Naive B cell (primary cell): ENCODE measurements at regions not wholly inside any gene's neighbourhood (a gene's known extent, or its start where the extent isn't known, plus 50 kb on each side); places are given as distances from the start of the nearest gene placed in this dataset.
A peak's percentile ranks its signal among the peaks of the same experiment; 100 is the strongest.

ENCODE experiments used
- ATAC-seq, 2 donors: fragments of 150-1000 bp; cut with Tn5 transposase; 2 replicates each; pipeline ENCODE4 v1.10.0; 2021; ENCODE audit warnings: low read depth in 2 of 2, mild to moderate bottlenecking in 2 of 2, moderate library complexity in 2 of 2
- DNase-seq: peaks from one replicate; pipeline ENCODE4 v3.0.0; 2022
- H3K27ac Mint-ChIP-seq, 6 donors: one replicate each; pipeline ENCODE4 v1.8.0; 2020 to 2022; ENCODE audit warnings: mild to moderate bottlenecking in 6 of 6, mixed read lengths in 6 of 6, moderate library complexity in 5 of 6, inconsistent platforms in 2 of 6
- H3K27me3 Mint-ChIP-seq, 3 donors: one replicate each; pipeline ENCODE4 v1.8.0; 2021 to 2022; ENCODE audit warnings: mixed read lengths in 3 of 3, mild to moderate bottlenecking in 1 of 3
- H3K36me3 Mint-ChIP-seq, 2 donors: one replicate each; pipeline ENCODE4 v1.8.0; 2020 to 2022; ENCODE audit warnings: mixed read lengths in 2 of 2, inconsistent platforms in 1 of 2, mild to moderate bottlenecking in 1 of 2
- H3K4me1 Mint-ChIP-seq, 3 donors: one replicate each; pipeline ENCODE4 v1.8.0; 2020 to 2022; ENCODE audit warnings: mixed read lengths in 3 of 3, inconsistent platforms in 1 of 3, mild to moderate bottlenecking in 1 of 3, moderate library complexity in 1 of 3
- H3K4me3 Mint-ChIP-seq, 8 donors: one replicate each; pipeline ENCODE4 v1.8.0; 2020 to 2022; ENCODE audit warnings: mild to moderate bottlenecking in 8 of 8, mixed read lengths in 8 of 8, moderate library complexity in 8 of 8, inconsistent platforms in 2 of 8
- H3K9me3 Mint-ChIP-seq, 7 donors: one replicate each; pipeline ENCODE4 v1.8.0; 2020 to 2022; ENCODE audit warnings: mixed read lengths in 7 of 7, mild to moderate bottlenecking in 5 of 7, inconsistent platforms in 2 of 7, moderate library complexity in 1 of 7

- H3K27me3 Mint-ChIP-seq, result no peaks in the 10 kb centered on the region
- no peak overlapping the region for H3K4me3 Mint-ChIP-seq
- no peak for DNase-seq
- H3K27ac Mint-ChIP-seq, result no peak overlapping the region
- no peaks in the 10 kb centered on the region for H3K4me1 Mint-ChIP-seq
- ATAC-seq, result no peak
- H3K9me3 Mint-ChIP-seq, result peaks cover 0 to 11% (median 3%) of the 10 kb centered on the region in 7 donors
- H3K36me3 Mint-ChIP-seq, result no peaks in the 10 kb centered on the region
These were observed 162.0 kb upstream of the SOX11 start for GRCh38 chr2:5530011-5530696.

- Mint-ChIP-seq H3K4me1 (no peaks in the 10 kb centered on the region), H3K4me3 (no peak overlapping the region), H3K36me3 (no peaks in the 10 kb centered on the region), H3K27ac (no peak overlapping the region), H3K27me3 (peaks cover 0 to 4% (median 0%) of the 10 kb centered on the region in 3 donors), H3K9me3 (peaks cover 0 to 11% (median 6%) of the 10 kb centered on the region in 7 donors)
- DNase-seq, result no peak
- no peak for ATAC-seq
These were observed 156.9 kb upstream of the SOX11 start for GRCh38 chr2:5535301-5535700.

GRCh38 chr2:5537180-5537688 lies 154.9 kb upstream of the SOX11 start:
- H3K4me3 Mint-ChIP-seq, result no peak overlapping the region
- DNase-seq, result no peak
- H3K27me3 Mint-ChIP-seq, result peaks cover 0 to 4% (median 0%) of the 10 kb centered on the region in 3 donors
- H3K27ac Mint-ChIP-seq, result no peak overlapping the region
- H3K36me3 Mint-ChIP-seq, result no peaks in the 10 kb centered on the region
- H3K9me3 Mint-ChIP-seq, result peaks cover 2 to 12% (median 3%) of the 10 kb centered on the region in 7 donors
- ATAC-seq, result no peak
- no peaks in the 10 kb centered on the region for H3K4me1 Mint-ChIP-seq

DNA sequence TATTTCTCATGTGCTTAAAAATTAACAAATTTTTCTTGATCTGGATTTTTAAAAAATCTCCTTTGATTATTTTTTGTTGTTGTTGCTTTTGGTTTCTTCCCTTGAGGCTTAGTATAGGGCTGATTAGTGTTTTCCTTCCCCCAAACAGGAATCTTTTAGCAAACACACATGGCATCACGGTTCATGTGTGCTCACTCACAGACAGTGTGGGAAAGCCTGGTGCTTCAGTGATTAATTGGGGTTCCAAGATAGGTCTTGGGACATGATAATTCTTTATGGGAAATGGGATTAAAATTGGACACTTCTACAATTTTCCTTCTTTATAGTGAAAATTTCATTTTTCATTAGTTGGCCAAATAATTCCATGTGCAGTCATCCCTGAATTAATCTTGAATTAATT lies 153.9 kb upstream of the SOX11 start:
- no peak for ATAC-seq
- Mint-ChIP-seq H3K27me3 (peaks cover 0 to 4% (median 0%) of the 10 kb centered on the region in 3 donors), H3K4me3 (no peak overlapping the region), H3K4me1 (no peaks in the 10 kb centered on the region), H3K9me3 (peaks cover 2 to 23% (median 6%) of the 10 kb centered on the region in 7 donors), H3K27ac (no peak overlapping the region), H3K36me3 (no peaks in the 10 kb centered on the region)
- DNase-seq, result no peak

DNA sequence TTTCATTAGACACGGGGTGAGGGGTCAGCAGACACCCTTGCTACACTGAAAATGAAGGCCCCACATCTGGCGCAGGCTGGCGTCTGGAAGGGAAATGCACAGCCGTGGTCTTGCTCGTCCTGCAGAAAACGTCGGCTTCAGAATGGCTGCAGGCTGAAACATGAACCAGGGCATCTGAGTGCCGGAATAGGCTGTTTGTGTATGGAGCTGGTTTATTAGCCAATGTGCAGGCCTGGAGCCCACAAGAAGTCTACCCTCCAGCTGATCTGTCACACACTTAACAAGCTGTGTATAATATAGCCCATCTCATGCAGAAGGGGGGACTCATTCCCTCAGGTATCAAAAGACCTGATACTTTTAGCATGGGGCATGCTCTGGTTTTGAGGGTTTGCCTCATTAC lies 153.4 kb upstream of the SOX11 start:
- H3K36me3 Mint-ChIP-seq, result no peaks in the 10 kb centered on the region
- ATAC-seq, result no peak
- no peaks in the 10 kb centered on the region for H3K4me1 Mint-ChIP-seq
- H3K27ac Mint-ChIP-seq, result no peak overlapping the region
- no peak overlapping the region for H3K4me3 Mint-ChIP-seq
- DNase-seq, result no peak
- H3K9me3 Mint-ChIP-seq, result peaks cover 6 to 28% (median 7%) of the 10 kb centered on the region in 7 donors
- H3K27me3 Mint-ChIP-seq, result peaks cover 0 to 4% (median 0%) of the 10 kb centered on the region in 3 donors

DNA sequence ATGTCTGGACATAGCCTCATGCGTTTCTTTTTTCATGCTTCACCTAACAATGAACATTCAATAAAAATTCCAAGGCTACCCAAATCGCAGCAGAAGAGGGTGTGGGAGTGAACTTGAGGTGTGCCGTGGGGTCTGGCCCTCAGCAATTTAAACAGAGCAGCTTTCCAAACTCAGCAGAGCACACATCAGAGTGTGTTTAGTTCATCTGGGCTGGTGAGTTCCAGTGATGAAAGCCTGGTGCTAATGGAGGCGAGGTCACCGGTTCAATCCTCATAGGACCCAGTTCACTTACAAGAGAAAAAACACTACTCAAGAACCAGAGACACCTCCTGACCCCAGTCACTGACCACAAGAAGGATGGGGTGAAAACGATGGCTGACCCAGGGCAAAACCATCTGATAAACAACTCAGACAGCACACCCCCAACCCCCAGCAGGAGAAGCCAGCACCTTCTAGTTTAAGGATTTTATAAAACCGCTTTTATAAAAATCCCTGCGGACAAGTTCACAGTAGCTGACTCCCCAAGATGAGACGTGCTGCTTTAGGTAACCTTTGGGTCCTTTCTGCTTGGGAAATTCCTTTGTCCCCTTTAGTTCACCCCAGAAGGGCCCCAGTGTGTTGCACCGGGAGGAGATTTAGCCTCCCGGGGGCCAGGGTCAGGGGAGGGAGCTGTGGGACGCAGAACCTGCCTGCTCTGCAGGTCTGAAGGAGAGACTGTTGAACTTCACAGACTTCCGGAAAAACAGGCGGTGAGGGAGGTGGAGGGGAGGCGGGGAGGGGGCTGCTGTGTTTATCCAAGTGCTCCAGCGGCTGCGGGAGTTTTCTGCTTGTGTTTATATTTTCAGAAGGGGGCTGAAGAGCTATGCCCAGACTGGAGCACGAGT lies 152.7 kb upstream of the SOX11 start:
- no peak for DNase-seq
- Mint-ChIP-seq H3K27ac (peak overlapping the region in 1 of 6 donors; percentile 42), H3K27me3 (peaks cover 0 to 4% (median 0%) of the 10 kb centered on the region in 3 donors), H3K36me3 (no peaks in the 10 kb centered on the region), H3K4me3 (no peak overlapping the region), H3K4me1 (no peaks in the 10 kb centered on the region), H3K9me3 (peaks cover 6 to 34% (median 9%) of the 10 kb centered on the region in 7 donors)
- no peak for ATAC-seq

DNA sequence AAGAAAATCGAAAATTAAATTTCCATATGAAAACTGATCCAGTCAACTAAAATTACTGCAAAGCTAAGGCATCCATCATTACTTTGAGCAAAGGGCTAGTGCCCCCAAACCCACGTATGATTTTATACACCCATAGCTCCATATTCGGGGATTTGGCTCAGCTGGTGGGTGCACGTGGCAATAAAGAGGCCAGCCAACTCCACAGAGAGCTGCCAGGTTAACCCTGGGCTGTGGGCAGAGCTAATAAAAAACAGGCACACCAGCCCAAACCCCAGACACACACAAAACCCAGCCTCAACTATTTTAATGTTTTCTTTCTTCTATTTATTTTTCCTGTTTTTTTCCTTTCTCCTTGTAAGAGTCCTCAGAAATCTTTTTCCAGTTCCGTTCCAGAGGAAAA lies 151.3 kb upstream of the SOX11 start:
- no peaks in the 10 kb centered on the region for H3K4me1 Mint-ChIP-seq
- no peak for ATAC-seq
- H3K27ac Mint-ChIP-seq, result no peak overlapping the region

DNA sequence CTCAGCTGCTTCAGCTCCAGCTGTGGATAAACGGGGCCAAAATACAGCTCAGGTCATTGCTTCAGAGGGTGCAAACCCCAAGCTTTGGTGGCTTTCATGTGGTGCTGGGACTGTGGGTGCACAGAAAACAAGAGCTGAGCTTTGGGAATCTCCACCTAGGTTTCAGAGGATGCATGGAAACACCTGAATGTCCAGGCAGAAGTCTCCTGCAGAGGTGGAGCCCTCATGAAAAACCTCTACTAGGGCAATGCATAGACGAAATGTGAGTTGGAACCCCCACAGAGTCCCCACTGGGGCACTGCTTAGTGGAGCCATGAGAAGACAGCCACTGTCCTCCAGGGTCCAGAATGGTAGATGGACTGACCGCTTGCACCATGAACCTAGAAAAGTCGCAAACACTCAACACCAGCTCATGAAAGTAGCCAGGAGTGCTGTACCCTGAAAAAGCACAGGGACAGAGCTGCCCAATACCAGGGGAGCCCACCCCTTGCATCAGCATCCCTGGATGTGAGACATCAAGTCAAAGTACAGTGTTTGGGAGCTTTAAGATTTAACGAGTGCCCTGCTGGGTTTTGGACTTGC lies 147.9 kb upstream of the SOX11 start:
- Mint-ChIP-seq H3K9me3 (peaks cover 5 to 40% (median 14%) of the 10 kb centered on the region in 7 donors), H3K36me3 (no peaks in the 10 kb centered on the region), H3K4me3 (no peak overlapping the region), H3K27ac (no peak overlapping the region), H3K27me3 (no peaks in the 10 kb centered on the region), H3K4me1 (no peaks in the 10 kb centered on the region)
- ATAC-seq (no peak), DNase-seq (no peak)

More for the DNA sequence above, 151.3 kb upstream of the SOX11 start:
- peaks cover 7 to 46% (median 16%) of the 10 kb centered on the region in 7 donors for H3K9me3 Mint-ChIP-seq
- no peaks in the 10 kb centered on the region for H3K36me3 Mint-ChIP-seq
- no peak overlapping the region for H3K4me3 Mint-ChIP-seq
- DNase-seq, result no peak
- peaks cover 0 to 4% (median 0%) of the 10 kb centered on the region in 3 donors for H3K27me3 Mint-ChIP-seq

DNA sequence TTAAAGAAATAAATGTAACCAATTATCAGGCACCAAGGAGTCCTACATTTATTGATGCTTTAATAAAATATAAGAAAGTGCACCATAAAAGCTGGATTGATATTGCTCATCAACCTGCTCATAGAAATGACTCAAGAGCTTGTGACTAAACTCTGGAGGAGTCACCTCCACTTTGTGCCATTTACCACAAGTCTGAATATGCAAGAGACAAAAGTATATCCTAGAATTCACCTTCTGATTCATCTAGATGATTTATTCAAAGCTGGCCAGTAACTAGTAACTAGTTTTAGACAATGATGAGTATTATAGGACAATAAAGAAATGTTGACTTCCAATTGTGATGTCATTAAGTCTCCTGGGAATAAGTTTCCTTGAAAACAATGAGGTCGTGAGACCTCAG lies 146.0 kb upstream of the SOX11 start:
- Mint-ChIP-seq H3K9me3 (peaks cover 7 to 40% (median 15%) of the 10 kb centered on the region in 7 donors), H3K36me3 (no peaks in the 10 kb centered on the region), H3K27ac (no peak overlapping the region), H3K4me1 (no peaks in the 10 kb centered on the region), H3K4me3 (no peak overlapping the region), H3K27me3 (peaks cover 0 to 4% (median 0%) of the 10 kb centered on the region in 3 donors)
- DNase-seq (no peak), ATAC-seq (no peak)

DNA sequence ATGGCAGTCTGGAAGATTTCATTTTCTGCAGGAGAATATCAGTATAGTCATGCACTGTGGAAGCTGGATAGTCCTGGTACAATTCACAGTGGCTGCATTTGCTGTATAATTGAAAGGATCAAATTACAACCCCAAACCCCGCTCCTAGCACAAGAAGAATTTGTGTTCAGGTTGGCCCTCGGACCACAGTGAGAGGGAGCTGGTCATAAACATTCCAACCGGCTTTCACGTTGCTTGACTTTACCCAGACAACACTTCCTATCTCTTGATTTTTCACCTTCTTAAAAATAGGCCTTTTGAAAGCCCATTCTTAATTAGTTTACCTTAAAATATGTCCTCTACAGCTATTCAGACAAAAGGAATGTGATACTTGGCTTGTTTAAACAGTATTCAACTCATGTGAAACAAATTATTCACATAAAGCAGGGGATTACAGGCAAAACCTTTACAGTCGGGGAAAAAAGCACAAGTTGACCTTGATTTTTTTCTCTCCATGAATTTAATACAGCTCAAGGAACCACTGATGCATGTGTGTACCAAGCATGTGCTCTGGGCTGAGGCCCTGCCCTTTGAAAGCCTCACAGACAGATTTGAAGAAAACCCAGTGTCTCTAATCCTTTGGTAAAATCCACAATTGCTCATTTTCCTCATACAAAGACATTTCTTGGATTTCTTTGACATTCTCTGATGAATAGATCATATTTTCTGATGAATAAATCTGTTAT lies 143.0 kb upstream of the SOX11 start:
- H3K9me3 Mint-ChIP-seq, result peaks cover 6 to 32% (median 15%) of the 10 kb centered on the region in 7 donors
- no peak for ATAC-seq
- peaks cover 0 to 4% (median 0%) of the 10 kb centered on the region in 3 donors for H3K27me3 Mint-ChIP-seq
- H3K27ac Mint-ChIP-seq, result no peak overlapping the region
- H3K36me3 Mint-ChIP-seq, result no peaks in the 10 kb centered on the region
- no peak overlapping the region for H3K4me3 Mint-ChIP-seq
- DNase-seq, result no peak
- no peaks in the 10 kb centered on the region for H3K4me1 Mint-ChIP-seq

DNA sequence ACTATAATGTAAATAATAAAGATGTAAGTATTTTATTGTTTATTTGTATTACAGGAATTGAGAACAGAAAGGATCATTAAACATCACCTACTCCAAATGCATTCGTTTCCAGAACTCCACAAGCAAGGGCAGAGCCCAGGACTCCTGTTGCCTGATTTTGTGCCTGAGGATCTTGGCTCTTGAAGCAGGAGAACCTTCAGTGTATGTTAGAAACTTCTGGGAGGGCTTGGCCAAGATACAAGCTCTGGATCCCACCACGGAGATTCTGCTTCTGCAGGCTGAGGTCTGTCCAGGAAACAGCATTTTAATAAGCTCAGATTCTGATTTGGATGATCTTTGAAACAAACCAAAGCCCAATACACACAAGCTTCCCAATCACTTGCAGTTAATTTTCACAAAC lies 142.4 kb upstream of the SOX11 start:
- ATAC-seq (no peak), DNase-seq (no peak)
- no peaks in the 10 kb centered on the region for H3K36me3 Mint-ChIP-seq

GRCh38 chr2:5555636-5556035 lies 136.5 kb upstream of the SOX11 start:
- ATAC-seq (no peak), DNase-seq (no peak)
- Mint-ChIP-seq H3K4me1 (no peaks in the 10 kb centered on the region), H3K9me3 (peaks cover 2 to 18% (median 8%) of the 10 kb centered on the region in 7 donors), H3K4me3 (no peak overlapping the region), H3K27me3 (peaks cover 0 to 1% (median 0%) of the 10 kb centered on the region in 3 donors), H3K36me3 (no peaks in the 10 kb centered on the region), H3K27ac (no peak overlapping the region)

More for the DNA sequence above, 142.4 kb upstream of the SOX11 start:
- Mint-ChIP-seq H3K4me3 (no peak overlapping the region), H3K27me3 (peaks cover 0 to 4% (median 0%) of the 10 kb centered on the region in 3 donors), H3K27ac (no peak overlapping the region), H3K4me1 (no peaks in the 10 kb centered on the region), H3K9me3 (peaks cover 6 to 29% (median 12%) of the 10 kb centered on the region in 7 donors)

- H3K27ac Mint-ChIP-seq, result no peak overlapping the region
- ATAC-seq (no peak), DNase-seq (no peak)
- H3K9me3 Mint-ChIP-seq, result peaks cover 0 to 8% (median 5%) of the 10 kb centered on the region in 7 donors
- H3K36me3 Mint-ChIP-seq, result no peaks in the 10 kb centered on the region
- H3K4me1 Mint-ChIP-seq, result no peaks in the 10 kb centered on the region
- no peaks in the 10 kb centered on the region for H3K27me3 Mint-ChIP-seq
- no peak overlapping the region for H3K4me3 Mint-ChIP-seq
These were observed 131.2 kb upstream of the SOX11 start for GRCh38 chr2:5561006-5561405.
